ENCODE measurements at regions not wholly inside any gene's neighbourhood (a gene's known extent, or its start where the extent isn't known, plus 50 kb on each side); places are given as distances from the start of the nearest gene placed in this dataset.
"Not testable (repeated sequence)": the region's sequence is repeated elsewhere in the genome, so short reads cannot be mapped to it uniquely, and the experiment has no call there.

GRCh38 chr14:105999361-106000028 is 473.1 kb downstream of the TMEM121 start:
- peaks cover 1% of the 10 kb centered on the region for H3K9me3 Mint-ChIP-seq
- no peak overlapping the region for H3K4me3 Mint-ChIP-seq
- peak overlapping the region; percentile 83 for H3K27ac Mint-ChIP-seq
- no peaks in the 10 kb centered on the region for H3K27me3 Mint-ChIP-seq
- H3K36me3 Mint-ChIP-seq = peaks cover 2% of the 10 kb centered on the region
- DNase-seq = peak; percentile 84
- peaks cover 56% of the 10 kb centered on the region for H3K4me1 Mint-ChIP-seq
- CTCF ChIA-PET = interaction anchor here (0.6 to 3.0 kb wide), 8 partner anchors 13 to 66 kb away, joined by 3 to 32 read pairs (median 4); no protein-coding TSS in a partner anchor

- peak; percentile 48 for DNase-seq
- CTCF ChIA-PET = interaction anchor here (0.6 to 3.0 kb wide), 11 partner anchors 8 to 162 kb away, joined by 3 to 45 read pairs (median 8); no protein-coding TSS in a partner anchor
- H3K4me3 Mint-ChIP-seq, H3K36me3 Mint-ChIP-seq, H3K27me3 Mint-ChIP-seq, H3K9me3 Mint-ChIP-seq: not testable (repeated sequence)
- H3K27ac Mint-ChIP-seq = peak overlapping the region; percentile 28
- H3K4me1 Mint-ChIP-seq = peaks cover 57% of the 10 kb centered on the region
Observed at GRCh38 chr14:106000029-106000511, 473.7 kb downstream of the TMEM121 start.

- H3K4me3 Mint-ChIP-seq, H3K27me3 Mint-ChIP-seq, H3K9me3 Mint-ChIP-seq, H3K36me3 Mint-ChIP-seq: not testable (repeated sequence)
- peaks cover 63% of the 10 kb centered on the region for H3K4me1 Mint-ChIP-seq
- H3K27ac Mint-ChIP-seq = peak overlapping the region; percentile 70
- CTCF ChIA-PET = interaction anchor here (0.6 to 3.0 kb wide), 25 partner anchors 9 to 763 kb away, joined by 3 to 45 read pairs (median 5); no protein-coding TSS in a partner anchor
- DNase-seq = peak; percentile 44
Observed at GRCh38 chr14:106001277-106001676, 474.9 kb downstream of the TMEM121 start.

- no peak for DNase-seq
- peaks cover 2% of the 10 kb centered on the region for H3K36me3 Mint-ChIP-seq
- no peak overlapping the region for H3K4me3 Mint-ChIP-seq
- peaks cover 1% of the 10 kb centered on the region for H3K9me3 Mint-ChIP-seq
- CTCF ChIA-PET = interaction anchor here (1.0 to 2.1 kb wide), 3 partner anchors 10 to 36 kb away, joined by 3 to 12 read pairs (median 3); no protein-coding TSS in a partner anchor
- H3K27me3 Mint-ChIP-seq = no peaks in the 10 kb centered on the region
- H3K4me1 Mint-ChIP-seq = peaks cover 66% of the 10 kb centered on the region
- H3K27ac Mint-ChIP-seq = no peak overlapping the region
Observed at GRCh38 chr14:106003351-106003750, 477.0 kb downstream of the TMEM121 start.

- peak; percentile 80 for DNase-seq
- Mint-ChIP-seq H3K27ac (peak overlapping the region; percentile 98), H3K4me1 (peaks cover 57% of the 10 kb centered on the region), H3K4me3 (peak overlapping the region; percentile 69)
- CTCF ChIA-PET = interaction anchor here (0.6 to 2.3 kb wide), 7 partner anchors 8 to 84 kb away, joined by 3 to 10 read pairs (median 3); no protein-coding TSS in a partner anchor
- not testable (repeated sequence) for H3K36me3 Mint-ChIP-seq, H3K9me3 Mint-ChIP-seq, H3K27me3 Mint-ChIP-seq
Observed at GRCh38 chr14:106004937-106005795, 478.8 kb downstream of the TMEM121 start.

GRCh38 chr14:106006043-106006442 is 479.7 kb downstream of the TMEM121 start:
- Mint-ChIP-seq H3K4me1 (peaks cover 65% of the 10 kb centered on the region), H3K4me3 (peak overlapping the region; percentile 69), H3K27ac (peak overlapping the region; percentile 98)
- not testable (repeated sequence) for H3K36me3 Mint-ChIP-seq, H3K9me3 Mint-ChIP-seq, H3K27me3 Mint-ChIP-seq
- CTCF ChIA-PET = interaction anchor here (0.8 to 2.3 kb wide), 5 partner anchors 8 to 56 kb away, joined by 3 to 10 read pairs (median 4); no protein-coding TSS in a partner anchor
- peak; percentile 70 for DNase-seq

- not testable (repeated sequence) for DNase-seq, H3K27ac Mint-ChIP-seq, H3K36me3 Mint-ChIP-seq, H3K27me3 Mint-ChIP-seq, H3K9me3 Mint-ChIP-seq
- CTCF ChIA-PET = interaction anchor here (1.3 to 2.3 kb wide), 2 partner anchors 32 to 33 kb away, joined by 6 to 10 read pairs; no protein-coding TSS in a partner anchor
- Mint-ChIP-seq H3K4me1 (peaks cover 67% of the 10 kb centered on the region), H3K4me3 (peak overlapping the region; percentile 26)
Observed at GRCh38 chr14:106006716-106007115, 480.3 kb downstream of the TMEM121 start.

- no peak overlapping the region for H3K27ac Mint-ChIP-seq
- no peaks in the 10 kb centered on the region for H3K27me3 Mint-ChIP-seq
- no peak for DNase-seq
- H3K36me3 Mint-ChIP-seq = no peaks in the 10 kb centered on the region
- no peaks in the 10 kb centered on the region for H3K9me3 Mint-ChIP-seq
- no peak overlapping the region for H3K4me3 Mint-ChIP-seq
- CTCF ChIA-PET = interaction anchor here (0.9 to 5.8 kb wide), 5 partner anchors 9 to 189 kb away, joined by 3 to 45 read pairs (median 3); no protein-coding TSS in a partner anchor
- H3K4me1 Mint-ChIP-seq = peaks cover 67% of the 10 kb centered on the region
Observed at GRCh38 chr14:106010783-106011182, 484.4 kb downstream of the TMEM121 start.

GRCh38 chr14:106011631-106012360 is 485.4 kb downstream of the TMEM121 start:
- peak overlapping the region; percentile 66 for H3K27ac Mint-ChIP-seq
- peak; percentile 77 for DNase-seq
- H3K4me1 Mint-ChIP-seq = peaks cover 60% of the 10 kb centered on the region
- CTCF ChIA-PET = interaction anchor here (0.7 to 5.8 kb wide), 6 partner anchors 11 to 83 kb away, joined by 3 to 45 read pairs (median 4); no protein-coding TSS in a partner anchor
- H3K4me3 Mint-ChIP-seq, H3K27me3 Mint-ChIP-seq, H3K9me3 Mint-ChIP-seq, H3K36me3 Mint-ChIP-seq: not testable (repeated sequence)

- not testable (repeated sequence) for H3K36me3 Mint-ChIP-seq, DNase-seq, H3K9me3 Mint-ChIP-seq, H3K27me3 Mint-ChIP-seq, H3K27ac Mint-ChIP-seq, H3K4me3 Mint-ChIP-seq
- CTCF ChIA-PET = interaction anchor here (0.7 to 5.8 kb wide), 8 partner anchors 11 to 615 kb away, joined by 3 to 45 read pairs (median 4); no protein-coding TSS in a partner anchor
- H3K4me1 Mint-ChIP-seq = peaks cover 58% of the 10 kb centered on the region
Observed at GRCh38 chr14:106012361-106012725, 486.0 kb downstream of the TMEM121 start.

- H3K27ac Mint-ChIP-seq = peak overlapping the region; percentile 61
- H3K4me1 Mint-ChIP-seq = peaks cover 53% of the 10 kb centered on the region
- CTCF ChIA-PET = interaction anchor here (0.6 to 5.8 kb wide), 7 partner anchors 9 to 613 kb away, joined by 3 to 45 read pairs (median 3); no protein-coding TSS in a partner anchor
- no peak overlapping the region for H3K4me3 Mint-ChIP-seq
- H3K9me3 Mint-ChIP-seq = no peaks in the 10 kb centered on the region
- DNase-seq = no peak
- H3K27me3 Mint-ChIP-seq = no peaks in the 10 kb centered on the region
- no peaks in the 10 kb centered on the region for H3K36me3 Mint-ChIP-seq
Observed at GRCh38 chr14:106013879-106014376, 487.5 kb downstream of the TMEM121 start.

- not testable (repeated sequence) for H3K27ac Mint-ChIP-seq, H3K4me3 Mint-ChIP-seq, H3K36me3 Mint-ChIP-seq, DNase-seq, H3K27me3 Mint-ChIP-seq, H3K9me3 Mint-ChIP-seq
- CTCF ChIA-PET = interaction anchor here (0.7 to 1.3 kb wide), 2 partner anchors 8 to 28 kb away, joined by 3 read pairs; no protein-coding TSS in a partner anchor
- H3K4me1 Mint-ChIP-seq = peaks cover 30% of the 10 kb centered on the region
Observed at GRCh38 chr14:106017952-106018351, 491.6 kb downstream of the TMEM121 start.

GRCh38 chr14:106021832-106022231 is 495.4 kb downstream of the TMEM121 start:
- no peak overlapping the region for H3K4me3 Mint-ChIP-seq
- peaks cover 7% of the 10 kb centered on the region for H3K9me3 Mint-ChIP-seq
- CTCF ChIA-PET = interaction anchor here (0.5 kb wide), 1 partner anchor 24 kb away, joined by 3 read pairs; no protein-coding TSS in a partner anchor

More at GRCh38 chr14:106021832-106022231, 495.4 kb downstream of the TMEM121 start:
- Mint-ChIP-seq H3K4me1 (peaks cover 24% of the 10 kb centered on the region), H3K27ac (no peak overlapping the region), H3K36me3 (peaks cover 3% of the 10 kb centered on the region), H3K27me3 (peaks cover 4% of the 10 kb centered on the region)
- no peak for DNase-seq
